ENCODE measurements at regions not wholly inside any gene's neighbourhood (a gene's known extent, or its start where the extent isn't known, plus 50 kb on each side); places are given as distances from the start of the nearest gene placed in this dataset.

- no peak for TF ChIP-seq ZNF425 (CRISPR knock-in tag; conservative IDR thresholded peaks at IDR 0.05)
- TF ChIP-seq ZNF219 (CRISPR knock-in tag; IDR thresholded peaks at IDR 0.05; ENCODE audit: borderline replicate concordance), result no peak
- no peak for TF ChIP-seq CBFB (CRISPR knock-in tag; IDR thresholded peaks at IDR 0.05; ENCODE audit: low read depth)
- TF ChIP-seq AR (CRISPR knock-in tag; IDR thresholded peaks at IDR 0.05), result no peak
- TF ChIP-seq SOX15 (CRISPR knock-in tag; IDR thresholded peaks at IDR 0.05), result no peak
- no peak for TF ChIP-seq ZNF396 (CRISPR knock-in tag; IDR thresholded peaks at IDR 0.05; ENCODE audit: borderline replicate concordance)
- no peak for TF ChIP-seq USF2 (CRISPR knock-in tag; IDR thresholded peaks at IDR 0.05)
- TF ChIP-seq E2F1 (CRISPR knock-in tag; IDR thresholded peaks at IDR 0.05), result no peak
- no peak for TF ChIP-seq TEAD1 (CRISPR knock-in tag; IDR thresholded peaks at IDR 0.05)
Observed at GRCh38 chr3:178103140-178103539, 433.1 kb upstream of the KCNMB2 start (continued).

- Mint-ChIP-seq H3K4me3 (no peak overlapping the region), H3K27ac (no peak overlapping the region), H3K4me1 (peaks cover 7% of the 10 kb centered on the region), H3K36me3 (no peaks in the 10 kb centered on the region), H3K27me3 (ENCODE audit: low read depth) (no peaks in the 10 kb centered on the region), H3K9me3 (peaks cover 4% of the 10 kb centered on the region; the same call in 1 of the 2 replicates)
- CTCF ChIA-PET, result no interaction called here
- ATAC-seq (no peak), DNase-seq (ENCODE audit: low spot score) (no peak)
- TF ChIP-seq ELF4 (CRISPR knock-in tag; IDR thresholded peaks at IDR 0.05; ENCODE audit: low read depth) (no peak), HMGXB4 (CRISPR knock-in tag; IDR thresholded peaks at IDR 0.05) (no peak), ZNF512 (CRISPR knock-in tag; IDR thresholded peaks at IDR 0.05; ENCODE audit: borderline replicate concordance) (no peak), NFE2L1 (CRISPR knock-in tag; IDR thresholded peaks at IDR 0.05) (no peak), CBFB (CRISPR knock-in tag; IDR thresholded peaks at IDR 0.05; ENCODE audit: low read depth) (no peak)
- POLR2A ChIA-PET, result no interaction called here
Observed at GRCh38 chr3:178107804-178108203, 428.4 kb upstream of the KCNMB2 start.
